HUES48 (cell line): ENCODE measurements at regions not wholly inside any gene's neighbourhood (a gene's known extent, or its start where the extent isn't known, plus 50 kb on each side); places are given as distances from the start of the nearest gene placed in this dataset.

ENCODE experiments used
- H3K27ac ChIP-seq: one replicate; pipeline ENCODE4 v1.7.0; 2013; ENCODE audit warnings: low read depth, low read length, inconsistent platforms
- H3K27me3 ChIP-seq: 2 replicates; pipeline ENCODE4 v1.6.1; 2013; ENCODE audit warnings: mild to moderate bottlenecking, low read length; ENCODE audit not compliant: control insufficient read depth, insufficient read depth
- H3K36me3 ChIP-seq: 2 replicates; pipeline ENCODE4 v1.6.1; 2013; ENCODE audit warnings: low read length; ENCODE audit not compliant: control insufficient read depth, insufficient read depth
- H3K4me1 ChIP-seq: 2 replicates; pipeline ENCODE4 v1.6.1; 2013; ENCODE audit warnings: mild to moderate bottlenecking, low read length; ENCODE audit not compliant: control insufficient read depth, insufficient read depth
- H3K4me3 ChIP-seq: 2 replicates; pipeline ENCODE4 v1.5.1; 2013; ENCODE audit warnings: mild to moderate bottlenecking, low read depth, low read length
- H3K9ac ChIP-seq: 2 replicates; pipeline ENCODE4 v1.6.1; 2013; ENCODE audit warnings: mild to moderate bottlenecking, low read depth, low read length, moderate library complexity
- H3K9me3 ChIP-seq: 2 replicates; pipeline ENCODE4 v1.6.1; 2013; ENCODE audit warnings: low read length; ENCODE audit not compliant: control insufficient read depth, insufficient read depth

GRCh38 chr17:56098746-56099145 lies 54.5 kb upstream of the ANKFN1 start:
- H3K36me3 ChIP-seq: no peaks in the 10 kb centered on the region
- H3K4me3 ChIP-seq: no peak overlapping the region
- no peak overlapping the region for H3K27ac ChIP-seq
- no peak overlapping the region for H3K9ac ChIP-seq
- no peaks in the 10 kb centered on the region for H3K9me3 ChIP-seq
- no peaks in the 10 kb centered on the region for H3K4me1 ChIP-seq
- H3K27me3 ChIP-seq: no peaks in the 10 kb centered on the region

DNA sequence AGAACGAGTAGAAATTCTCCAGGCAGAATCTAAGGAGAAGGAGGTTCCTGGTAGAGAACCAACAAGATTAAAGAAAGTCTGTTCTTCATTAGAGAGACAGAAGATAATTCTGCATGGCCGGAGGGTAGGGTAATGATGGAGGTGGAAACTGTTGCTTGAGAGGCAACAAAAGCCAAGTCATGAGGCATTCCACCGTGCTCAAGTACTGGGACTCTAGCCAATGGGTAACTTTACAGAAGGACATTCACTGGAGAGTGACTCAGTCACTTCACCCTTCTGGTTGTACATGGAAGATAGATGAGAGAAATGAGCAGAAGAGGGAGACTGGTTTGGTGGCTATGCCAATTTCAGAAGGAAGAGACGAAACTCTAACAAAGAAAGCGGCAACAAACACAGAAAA lies 53.6 kb upstream of the ANKFN1 start:
- no peak overlapping the region for H3K4me3 ChIP-seq
- H3K9ac ChIP-seq: no peak overlapping the region
- no peaks in the 10 kb centered on the region for H3K9me3 ChIP-seq
- no peaks in the 10 kb centered on the region for H3K36me3 ChIP-seq
- no peak overlapping the region for H3K27ac ChIP-seq
- no peaks in the 10 kb centered on the region for H3K27me3 ChIP-seq
- H3K4me1 ChIP-seq: no peaks in the 10 kb centered on the region
